GM23338 (cell line): ENCODE measurements at regions not wholly inside any gene's neighbourhood (a gene's known extent, or its start where the extent isn't known, plus 50 kb on each side); places are given as distances from the start of the nearest gene placed in this dataset.

ENCODE experiments used
- ATAC-seq: fragments of 200-7000 bp; cut with Tn5 transposase; 3 replicates; pipeline ENCODE4 v1.9.1; 2020
- DNase-seq: peaks from one replicate; pipeline ENCODE4 v3.0.0-alpha.2; 2015; ENCODE audit warnings: low spot score
- H2AFZ ChIP-seq: fragments of 200-600 bp; sonication (generic); 2 replicates; pipeline ENCODE4 v1.8.0; 2016; ENCODE audit warnings: antibody characterized with exemption, mild to moderate bottlenecking, moderate library complexity
- H3F3A ChIP-seq: fragments of 200-600 bp; sonication (generic); replicated peaks from 2 replicates; pipeline ENCODE4 v1.8.0; 2017; ENCODE audit warnings: antibody characterized with exemption, mixed run types, low read depth
- H3K27ac ChIP-seq: fragments of 200-600 bp; sonication (generic); 2 replicates; pipeline ENCODE4 v1.6.1; 2016; ENCODE audit warnings: low read depth
- H3K27me3 ChIP-seq: fragments of 200-600 bp; sonication (generic); 2 replicates; pipeline ENCODE4 v1.8.0; 2016; ENCODE audit warnings: mild to moderate bottlenecking, mixed run types, moderate library complexity; ENCODE audit not compliant: insufficient read depth
- H3K36me3 ChIP-seq: fragments of 200-600 bp; sonication (generic); 2 replicates; pipeline ENCODE4 v1.8.0; 2016; ENCODE audit warnings: mild to moderate bottlenecking; ENCODE audit not compliant: insufficient read depth
- H3K4me1 ChIP-seq: fragments of 200-600 bp; sonication (generic); 2 replicates; pipeline ENCODE4 v1.8.0; 2016; ENCODE audit warnings: mild to moderate bottlenecking, moderate library complexity; ENCODE audit not compliant: insufficient read depth
- H3K4me2 ChIP-seq: fragments of 200-600 bp; sonication (generic); 2 replicates; pipeline ENCODE4 v1.7.1; 2017; ENCODE audit warnings: mixed run types
- H3K4me3 ChIP-seq: fragments of 200-600 bp; sonication (generic); 2 replicates; pipeline ENCODE4 v1.6.1; 2016; ENCODE audit warnings: mixed run types
- H3K79me2 ChIP-seq: fragments of 200-600 bp; sonication (generic); replicated peaks from 2 replicates; pipeline ENCODE4 v1.8.0; 2017; ENCODE audit warnings: mild to moderate bottlenecking; ENCODE audit not compliant: insufficient read depth
- H3K9me2 ChIP-seq: fragments of 200-600 bp; sonication (generic); 2 replicates; pipeline ENCODE4 v1.8.0; 2017; ENCODE audit not compliant: insufficient read depth
- H4K20me1 ChIP-seq: fragments of 200-600 bp; sonication (generic); replicated peaks from 2 replicates; pipeline ENCODE4 v1.8.0; 2017; ENCODE audit warnings: mild to moderate bottlenecking; ENCODE audit not compliant: insufficient read depth
- H3K27ac Mint-ChIP-seq: 2 replicates; pipeline ENCODE4 v1.8.0; 2020; ENCODE audit warnings: inconsistent platforms, mild to moderate bottlenecking, moderate library complexity, mixed read lengths
- H3K27me3 Mint-ChIP-seq: 3 replicates; pipeline ENCODE4 v1.8.0; 2022; ENCODE audit warnings: low read depth, mild to moderate bottlenecking, moderate library complexity, mixed read lengths, inconsistent platforms; ENCODE audit not compliant: insufficient read depth, poor library complexity
- H3K36me3 Mint-ChIP-seq: 3 replicates; pipeline ENCODE4 v1.8.0; 2021; ENCODE audit warnings: low read depth, mild to moderate bottlenecking, inconsistent platforms, moderate library complexity, mixed read lengths
- H3K4me1 Mint-ChIP-seq: 3 replicates; pipeline ENCODE4 v1.8.0; 2020; ENCODE audit warnings: mild to moderate bottlenecking, inconsistent platforms, mixed read lengths
- H3K4me3 Mint-ChIP-seq: 3 replicates; pipeline ENCODE4 v1.8.0; 2021; ENCODE audit warnings: moderate library complexity, mild to moderate bottlenecking, inconsistent platforms, mixed read lengths
- H3K9me3 Mint-ChIP-seq: 3 replicates; pipeline ENCODE4 v1.8.0; 2020; ENCODE audit warnings: moderate library complexity, mild to moderate bottlenecking, inconsistent platforms, mixed read lengths
- CREB1 ChIP-seq: fragments of 250-450 bp; sonication (Bioruptor Pico); IDR thresholded peaks from 2 replicates; pipeline ENCODE4 v1.5.0; 2020; ENCODE audit warnings: low read depth, mild to moderate bottlenecking, moderate library complexity
- ZNF462 ChIP-seq: fragments of 250-450 bp; sonication (Bioruptor Pico); IDR thresholded peaks from 2 replicates; pipeline ENCODE4 v1.5.0; 2020; ENCODE audit warnings: mild to moderate bottlenecking, moderate library complexity
- TF ChIP-seq, protein P1 (sequence below): IDR thresholded peaks from 2 replicates; pipeline ENCODE4 v1.6.1; 2016; ENCODE audit warnings: antibody characterized with exemption

DNA sequence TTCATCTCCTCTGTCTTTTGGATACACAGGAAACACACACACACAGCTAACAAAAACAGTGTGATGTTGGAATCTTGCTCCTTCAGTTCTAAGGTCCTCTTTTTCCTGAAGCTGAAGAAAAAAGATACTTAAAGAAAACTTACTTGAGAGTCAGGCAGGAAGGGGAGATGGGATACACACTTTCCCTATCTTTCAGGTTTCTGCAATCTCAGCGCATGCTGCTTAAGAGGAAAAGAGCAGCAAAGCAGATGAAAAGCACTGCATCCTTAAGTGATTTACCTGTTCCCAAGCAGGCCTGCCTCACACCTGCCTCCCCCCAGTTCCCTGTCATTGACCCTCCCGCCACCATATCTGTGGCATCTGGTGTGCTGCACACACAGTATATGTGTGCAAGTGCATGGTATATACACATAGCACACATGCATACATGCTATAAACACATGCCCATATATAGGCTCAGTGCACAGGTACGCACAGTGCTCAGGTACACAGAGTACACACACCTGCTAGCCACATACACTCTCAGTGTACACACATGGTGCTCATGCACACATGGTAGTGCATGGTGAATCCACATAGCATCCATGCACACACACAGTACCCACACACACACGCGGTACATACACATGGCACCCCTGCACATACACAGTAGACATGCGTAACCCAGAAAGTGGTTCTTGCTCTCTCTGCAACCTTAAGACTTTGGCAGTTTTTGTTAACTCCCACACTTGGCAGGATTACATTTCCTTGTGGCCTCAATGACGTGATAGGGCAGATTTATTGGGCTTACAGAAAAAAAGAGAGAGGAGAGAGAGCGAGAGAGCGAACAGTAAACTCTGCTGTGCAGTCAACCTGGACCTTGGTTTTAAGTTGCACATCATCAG is 166.9 kb downstream of the TOMM20 start (continued):
- no peak for TF ChIP-seq ZNF462
- TF ChIP-seq, protein P1, sequence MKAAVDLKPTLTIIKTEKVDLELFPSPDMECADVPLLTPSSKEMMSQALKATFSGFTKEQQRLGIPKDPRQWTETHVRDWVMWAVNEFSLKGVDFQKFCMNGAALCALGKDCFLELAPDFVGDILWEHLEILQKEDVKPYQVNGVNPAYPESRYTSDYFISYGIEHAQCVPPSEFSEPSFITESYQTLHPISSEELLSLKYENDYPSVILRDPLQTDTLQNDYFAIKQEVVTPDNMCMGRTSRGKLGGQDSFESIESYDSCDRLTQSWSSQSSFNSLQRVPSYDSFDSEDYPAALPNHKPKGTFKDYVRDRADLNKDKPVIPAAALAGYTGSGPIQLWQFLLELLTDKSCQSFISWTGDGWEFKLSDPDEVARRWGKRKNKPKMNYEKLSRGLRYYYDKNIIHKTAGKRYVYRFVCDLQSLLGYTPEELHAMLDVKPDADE: no peak

GRCh38 chr1:234960722-234961455 is 167.7 kb downstream of the TOMM20 start:
- Histone ChIP-seq H3K4me3 (no peak overlapping the region), H3K36me3 (no peaks in the 10 kb centered on the region), H3K27ac (no peak overlapping the region), H4K20me1 (no peaks in the 10 kb centered on the region), H3K4me2 (no peak overlapping the region), H3K27me3 (no peaks in the 10 kb centered on the region), H3K9me2 (no peaks in the 10 kb centered on the region), H3F3A (peaks cover 16% of the 10 kb centered on the region; the same call in 1 of the 2 replicates), H3K4me1 (peaks cover 23% of the 10 kb centered on the region), H2AFZ (peak overlapping the region; percentile 12; the same call in 1 of the 2 replicates), H3K79me2 (no peaks in the 10 kb centered on the region)
- no peak overlapping the region for H3K27ac Mint-ChIP-seq
- ATAC-seq (no peak), DNase-seq (no peak)
- peaks cover 5% of the 10 kb centered on the region for H3K27me3 Mint-ChIP-seq
- H3K9me3 Mint-ChIP-seq: no peaks in the 10 kb centered on the region; the same call in 2 of the 3 replicates
- H3K4me3 Mint-ChIP-seq: no peak overlapping the region
- H3K36me3 Mint-ChIP-seq: no peaks in the 10 kb centered on the region
- TF ChIP-seq CREB1 (CRISPR knock-in tag): no peak
- peaks cover 45% of the 10 kb centered on the region for H3K4me1 Mint-ChIP-seq
